Esophagus muscularis mucosa (tissue), 4 donors: ENCODE measurements at regions not wholly inside any gene's neighbourhood (a gene's known extent, or its start where the extent isn't known, plus 50 kb on each side); places are given as distances from the start of the nearest gene placed in this dataset.

Source experiments
- DNase-seq: peaks from one replicate; pipeline ENCODE4 v3.0.0-alpha.2; 2017; ENCODE audit errors: extremely low spot score
- H3K27ac ChIP-seq, 4 donors: fragments of 200-600 bp; sonication (generic); replicated peaks in 1 of 4; 1 replicate in 3 of 4; 2 replicates in 1 of 4; pipeline ENCODE4 v1.5.1; 2016 to 2019; ENCODE audit warnings: mild to moderate bottlenecking in 1 of 4
- H3K27me3 ChIP-seq, 4 donors: fragments of 200-600 bp; sonication (generic); one replicate each; pipeline versions ENCODE4 v1.5.1 to v1.6.0; 2016 to 2019
- H3K36me3 ChIP-seq, 4 donors: fragments of 200-600 bp; sonication (generic); one replicate each; pipeline ENCODE4 v1.5.1; 2016 to 2019
- H3K4me1 ChIP-seq, 4 donors: fragments of 200-600 bp; sonication (generic); one replicate each; pipeline ENCODE4 v1.5.1; 2016 to 2019
- H3K4me3 ChIP-seq, 4 donors: fragments of 200-600 bp; sonication (generic); 1 replicate in 2 of 4; 2 replicates in 2 of 4; pipeline ENCODE4 v1.5.1; 2016 to 2019; ENCODE audit warnings: mild to moderate bottlenecking in 4 of 4, moderate library complexity in 1 of 4
- H3K9me3 ChIP-seq, 4 donors: fragments of 200-600 bp; sonication (generic); 1 replicate in 3 of 4; 2 replicates in 1 of 4; pipeline ENCODE4 v1.5.1; 2016 to 2019
- CTCF ChIP-seq, 3 experiments: fragments of 200-600 bp in 2 of 3; fragments of 450-650 bp in 1 of 3; sonication (generic) in 2 of 3; IDR thresholded peaks; one replicate each; pipeline ENCODE4 v1.5.1; 2017 to 2019; ENCODE audit warnings: antibody characterized with exemption in 3 of 3, mild to moderate bottlenecking in 2 of 3, moderate library complexity in 1 of 3
- EP300 ChIP-seq: sonication (generic); formaldehyde crosslinking; IDR thresholded peaks from one replicate; pipeline ENCODE4 v1.6.1; 2017; ENCODE audit warnings: antibody characterized with exemption
- POLR2A ChIP-seq: fragments of 450-650 bp; IDR thresholded peaks from one replicate; pipeline ENCODE4 v1.6.1; 2017; ENCODE audit warnings: antibody characterized with exemption, moderate library complexity, mild to moderate bottlenecking, low read depth
- POLR2AphosphoS5 ChIP-seq, 2 donors: sonication (generic); formaldehyde crosslinking; IDR thresholded peaks; one replicate each; pipeline ENCODE4 v1.6.1; 2017; ENCODE audit warnings: antibody characterized with exemption in 2 of 2
- WGBS: methylation state at CpG from one replicate; pipeline ENCODE4 v1.1.5; 2018; 5-methylcytosine and 5-hydroxymethylcytosine counted together
- intact Hi-C: fragments of 100-400 bp; cut with DNase I; formaldehyde crosslinking; loops from one replicate; pipeline ENCODE4 v1.15.1; 2023

GRCh38 chr4:10173754-10174749, 57.5 kb upstream of the WDR1 start:
- H3K4me1 ChIP-seq = peaks cover 30 to 43% (median 41%) of the 10 kb centered on the region in 4 donors
- H3K27me3 ChIP-seq = no peaks in the 10 kb centered on the region
- H3K27ac ChIP-seq = peak overlapping the region; percentile 80 to 88 (median 84)
- intact Hi-C loops = no loop called here
- no peaks in the 10 kb centered on the region for H3K9me3 ChIP-seq
- H3K36me3 ChIP-seq = no peaks in the 10 kb centered on the region
- no peak for DNase-seq
- H3K4me3 ChIP-seq = no peak overlapping the region
- TF ChIP-seq POLR2AphosphoS5 (IDR thresholded peaks at IDR 0.05) (no peak), EP300 (no peak), CTCF (IDR thresholded peaks at IDR 0.05) (no peak), POLR2A (no peak)
- 70% methylated on average over 10 of the region's 10 CpGs for WGBS

- Histone ChIP-seq H3K27me3 (no peaks in the 10 kb centered on the region), H3K36me3 (no peaks in the 10 kb centered on the region), H3K4me3 (no peak overlapping the region), H3K9me3 (no peaks in the 10 kb centered on the region), H3K4me1 (peaks cover 30 to 44% (median 42%) of the 10 kb centered on the region in 4 donors), H3K27ac (peak overlapping the region; percentile 80 to 88 (median 84))
- intact Hi-C loops = no loop called here
- TF ChIP-seq POLR2AphosphoS5 (IDR thresholded peaks at IDR 0.05) (peak; percentile 73 to 75), CTCF (IDR thresholded peaks at IDR 0.05) (peak; percentile 31 to 51 (median 38)), POLR2A (no peak), EP300 (no peak)
- DNase-seq = peak; percentile 94
- WGBS = 15% methylated on average over 9 of the region's 9 CpGs
These were observed 56.6 kb upstream of the WDR1 start for GRCh38 chr4:10173037-10173753.

- 44% methylated on average over 11 of the region's 12 CpGs for WGBS
- Histone ChIP-seq H3K27me3 (no peaks in the 10 kb centered on the region), H3K27ac (peak overlapping the region; percentile 80 to 88 (median 84)), H3K9me3 (no peaks in the 10 kb centered on the region), H3K36me3 (no peaks in the 10 kb centered on the region), H3K4me3 (no peak overlapping the region), H3K4me1 (peaks cover 30 to 44% (median 42%) of the 10 kb centered on the region in 4 donors)
- no peak for DNase-seq
- TF ChIP-seq CTCF (IDR thresholded peaks at IDR 0.05) = no peak
- no peak for TF ChIP-seq EP300
- no peak for TF ChIP-seq POLR2A
- no peak for TF ChIP-seq POLR2AphosphoS5 (IDR thresholded peaks at IDR 0.05)
- intact Hi-C loops = no loop called here
These were observed 55.8 kb upstream of the WDR1 start for GRCh38 chr4:10172278-10172921.

DNA sequence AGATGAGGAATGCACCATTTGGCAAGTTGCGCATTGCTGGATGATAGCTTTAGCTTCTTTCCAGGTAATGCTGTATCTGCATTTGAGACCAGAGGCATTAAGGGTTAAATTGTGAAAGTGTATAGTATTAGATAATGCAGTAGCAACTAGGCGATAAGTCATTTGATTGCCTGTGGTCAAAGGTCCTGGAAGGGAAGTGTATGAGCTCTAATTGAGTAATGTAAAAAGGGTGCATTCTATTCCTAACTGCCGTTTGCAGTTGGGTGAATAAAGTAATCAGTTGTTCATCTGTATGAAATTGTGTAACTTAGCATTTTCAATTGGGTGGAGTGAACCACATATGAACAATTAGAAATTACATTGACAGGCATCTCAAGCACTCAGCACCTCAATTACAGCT, 54.5 kb upstream of the WDR1 start:
- WGBS = 66% methylated on average over 3 of the region's 3 CpGs
- H3K9me3 ChIP-seq = no peaks in the 10 kb centered on the region
- TF ChIP-seq CTCF (IDR thresholded peaks at IDR 0.05) (no peak), POLR2A (no peak)
- no peak overlapping the region for H3K4me3 ChIP-seq
- intact Hi-C loops = no loop called here
- H3K27me3 ChIP-seq = no peaks in the 10 kb centered on the region
- DNase-seq = no peak
- H3K4me1 ChIP-seq = peaks cover 30 to 44% (median 42%) of the 10 kb centered on the region in 4 donors
- no peaks in the 10 kb centered on the region for H3K36me3 ChIP-seq
- H3K27ac ChIP-seq = no peak overlapping the region
